Esophagus muscularis mucosa (tissue), 4 donors: ENCODE measurements at regions not wholly inside any gene's neighbourhood (a gene's known extent, or its start where the extent isn't known, plus 50 kb on each side); places are given as distances from the start of the nearest gene placed in this dataset.

ENCODE experiments used
- DNase-seq: peaks from one replicate; pipeline ENCODE4 v3.0.0-alpha.2; 2017; ENCODE audit errors: extremely low spot score
- H3K27ac ChIP-seq, 4 donors: fragments of 200-600 bp; sonication (generic); replicated peaks in 1 of 4; 1 replicate in 3 of 4; 2 replicates in 1 of 4; pipeline ENCODE4 v1.5.1; 2016 to 2019; ENCODE audit warnings: mild to moderate bottlenecking in 1 of 4
- H3K27me3 ChIP-seq, 4 donors: fragments of 200-600 bp; sonication (generic); one replicate each; pipeline versions ENCODE4 v1.5.1 to v1.6.0; 2016 to 2019
- H3K36me3 ChIP-seq, 4 donors: fragments of 200-600 bp; sonication (generic); one replicate each; pipeline ENCODE4 v1.5.1; 2016 to 2019
- H3K4me1 ChIP-seq, 4 donors: fragments of 200-600 bp; sonication (generic); one replicate each; pipeline ENCODE4 v1.5.1; 2016 to 2019
- H3K4me3 ChIP-seq, 4 donors: fragments of 200-600 bp; sonication (generic); 1 replicate in 2 of 4; 2 replicates in 2 of 4; pipeline ENCODE4 v1.5.1; 2016 to 2019; ENCODE audit warnings: mild to moderate bottlenecking in 4 of 4, moderate library complexity in 1 of 4
- H3K9me3 ChIP-seq, 4 donors: fragments of 200-600 bp; sonication (generic); 1 replicate in 3 of 4; 2 replicates in 1 of 4; pipeline ENCODE4 v1.5.1; 2016 to 2019
- EP300 ChIP-seq: sonication (generic); formaldehyde crosslinking; IDR thresholded peaks from one replicate; pipeline ENCODE4 v1.6.1; 2017; ENCODE audit warnings: antibody characterized with exemption
- POLR2A ChIP-seq: fragments of 450-650 bp; IDR thresholded peaks from one replicate; pipeline ENCODE4 v1.6.1; 2017; ENCODE audit warnings: antibody characterized with exemption, moderate library complexity, mild to moderate bottlenecking, low read depth
- POLR2AphosphoS5 ChIP-seq, 2 donors: sonication (generic); formaldehyde crosslinking; IDR thresholded peaks; one replicate each; pipeline ENCODE4 v1.6.1; 2017; ENCODE audit warnings: antibody characterized with exemption in 2 of 2
- WGBS: methylation state at CpG from one replicate; pipeline ENCODE4 v1.1.5; 2018; 5-methylcytosine and 5-hydroxymethylcytosine counted together
- intact Hi-C: fragments of 100-400 bp; cut with DNase I; formaldehyde crosslinking; loops from one replicate; pipeline ENCODE4 v1.15.1; 2023
- TF ChIP-seq, protein P1 (sequence below), 3 experiments: fragments of 200-600 bp in 2 of 3; fragments of 450-650 bp in 1 of 3; sonication (generic) in 2 of 3; IDR thresholded peaks; one replicate each; pipeline ENCODE4 v1.5.1; 2017 to 2019; ENCODE audit warnings: antibody characterized with exemption in 3 of 3, mild to moderate bottlenecking in 2 of 3, moderate library complexity in 1 of 3

DNA sequence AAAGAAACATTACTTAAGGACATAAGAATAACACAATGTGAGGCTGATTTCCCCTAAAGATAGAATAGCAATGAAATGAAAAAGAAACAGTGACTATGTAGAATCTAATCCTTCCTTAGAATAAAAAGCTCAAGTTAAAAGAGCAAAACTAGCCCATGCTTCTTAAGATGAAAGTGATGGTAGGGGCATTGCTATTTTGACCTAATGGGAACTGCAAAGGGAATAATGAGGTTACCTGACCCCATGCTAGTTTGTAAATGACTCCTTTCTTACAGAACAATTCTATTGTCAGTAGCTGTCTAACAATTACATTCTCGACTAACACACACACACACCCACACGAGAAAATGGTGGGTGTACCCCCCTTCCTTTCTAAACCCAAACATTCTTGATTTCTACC is 575.8 kb downstream of the CSNK1G3 start:
- H3K9me3 ChIP-seq: peaks cover 0 to 3% (median 0%) of the 10 kb centered on the region in 4 donors
- intact Hi-C loops: no loop called here
- no peak overlapping the region for H3K4me3 ChIP-seq
- no peaks in the 10 kb centered on the region for H3K4me1 ChIP-seq
- TF ChIP-seq POLR2AphosphoS5 (IDR thresholded peaks at IDR 0.05) (no peak), EP300 (no peak), POLR2A (no peak)
- TF ChIP-seq, protein P1, sequence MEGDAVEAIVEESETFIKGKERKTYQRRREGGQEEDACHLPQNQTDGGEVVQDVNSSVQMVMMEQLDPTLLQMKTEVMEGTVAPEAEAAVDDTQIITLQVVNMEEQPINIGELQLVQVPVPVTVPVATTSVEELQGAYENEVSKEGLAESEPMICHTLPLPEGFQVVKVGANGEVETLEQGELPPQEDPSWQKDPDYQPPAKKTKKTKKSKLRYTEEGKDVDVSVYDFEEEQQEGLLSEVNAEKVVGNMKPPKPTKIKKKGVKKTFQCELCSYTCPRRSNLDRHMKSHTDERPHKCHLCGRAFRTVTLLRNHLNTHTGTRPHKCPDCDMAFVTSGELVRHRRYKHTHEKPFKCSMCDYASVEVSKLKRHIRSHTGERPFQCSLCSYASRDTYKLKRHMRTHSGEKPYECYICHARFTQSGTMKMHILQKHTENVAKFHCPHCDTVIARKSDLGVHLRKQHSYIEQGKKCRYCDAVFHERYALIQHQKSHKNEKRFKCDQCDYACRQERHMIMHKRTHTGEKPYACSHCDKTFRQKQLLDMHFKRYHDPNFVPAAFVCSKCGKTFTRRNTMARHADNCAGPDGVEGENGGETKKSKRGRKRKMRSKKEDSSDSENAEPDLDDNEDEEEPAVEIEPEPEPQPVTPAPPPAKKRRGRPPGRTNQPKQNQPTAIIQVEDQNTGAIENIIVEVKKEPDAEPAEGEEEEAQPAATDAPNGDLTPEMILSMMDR (IDR thresholded peaks at IDR 0.05): no peak
- no peak for DNase-seq
- no peaks in the 10 kb centered on the region for H3K36me3 ChIP-seq
- WGBS: 88% methylated on average over 2 of the region's 2 CpGs
- H3K27me3 ChIP-seq: no peaks in the 10 kb centered on the region
- no peak overlapping the region for H3K27ac ChIP-seq

DNA sequence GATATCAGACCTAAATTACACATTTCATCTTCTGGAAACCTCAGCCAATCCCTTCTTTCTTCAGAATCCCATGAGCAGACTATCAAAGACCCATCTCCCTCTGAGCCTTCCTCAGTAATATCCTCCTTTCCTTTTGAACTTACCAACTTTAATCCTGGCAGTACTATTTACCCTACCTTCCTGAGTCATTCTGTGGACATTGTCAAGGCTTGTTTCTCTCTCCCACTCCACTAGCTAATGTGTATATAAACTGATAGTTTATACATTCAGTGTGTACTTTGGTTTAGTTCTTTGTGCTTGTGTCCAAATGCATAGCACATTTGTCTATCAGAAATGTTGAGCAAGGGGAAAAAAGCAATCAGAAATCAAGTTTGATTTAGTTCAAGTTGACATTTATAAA is 568.3 kb downstream of the CSNK1G3 start:
- Histone ChIP-seq H3K27ac (no peak overlapping the region), H3K4me1 (no peaks in the 10 kb centered on the region), H3K9me3 (no peaks in the 10 kb centered on the region), H3K4me3 (no peak overlapping the region), H3K36me3 (no peaks in the 10 kb centered on the region), H3K27me3 (no peaks in the 10 kb centered on the region)
- DNase-seq: no peak
- TF ChIP-seq EP300 (no peak), POLR2A (no peak), POLR2AphosphoS5 (IDR thresholded peaks at IDR 0.05) (no peak)
- TF ChIP-seq, protein P1 (IDR thresholded peaks at IDR 0.05): no peak
- intact Hi-C loops: no loop called here

DNA sequence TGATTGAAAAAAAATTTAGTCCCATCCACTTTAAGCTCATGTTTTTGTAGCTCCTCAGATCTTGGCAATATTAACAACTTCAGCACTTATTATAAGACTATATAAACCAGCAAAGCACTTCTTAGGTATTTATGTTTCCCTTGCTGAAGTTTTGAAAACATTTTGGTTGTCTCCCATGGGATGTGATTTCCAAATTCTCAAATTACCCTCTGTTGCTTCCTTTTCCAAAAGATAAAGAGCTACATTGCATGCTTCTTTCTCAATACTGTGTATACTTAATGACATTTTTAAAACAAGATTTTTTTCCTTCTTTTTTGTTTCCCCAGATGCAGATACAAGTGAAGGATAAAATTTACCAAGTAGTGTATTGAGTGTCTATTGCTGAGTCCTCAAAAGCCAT is 567.1 kb downstream of the CSNK1G3 start:
- TF ChIP-seq, protein P1 (IDR thresholded peaks at IDR 0.05): no peak
- TF ChIP-seq EP300: no peak
- TF ChIP-seq POLR2AphosphoS5 (IDR thresholded peaks at IDR 0.05): no peak
- TF ChIP-seq POLR2A: no peak
- H3K27ac ChIP-seq: no peak overlapping the region
- no peaks in the 10 kb centered on the region for H3K36me3 ChIP-seq
- no peaks in the 10 kb centered on the region for H3K4me1 ChIP-seq
- H3K4me3 ChIP-seq: no peak overlapping the region
- intact Hi-C loops: no loop called here
- no peaks in the 10 kb centered on the region for H3K27me3 ChIP-seq
- no peak for DNase-seq
- no peaks in the 10 kb centered on the region for H3K9me3 ChIP-seq

DNA sequence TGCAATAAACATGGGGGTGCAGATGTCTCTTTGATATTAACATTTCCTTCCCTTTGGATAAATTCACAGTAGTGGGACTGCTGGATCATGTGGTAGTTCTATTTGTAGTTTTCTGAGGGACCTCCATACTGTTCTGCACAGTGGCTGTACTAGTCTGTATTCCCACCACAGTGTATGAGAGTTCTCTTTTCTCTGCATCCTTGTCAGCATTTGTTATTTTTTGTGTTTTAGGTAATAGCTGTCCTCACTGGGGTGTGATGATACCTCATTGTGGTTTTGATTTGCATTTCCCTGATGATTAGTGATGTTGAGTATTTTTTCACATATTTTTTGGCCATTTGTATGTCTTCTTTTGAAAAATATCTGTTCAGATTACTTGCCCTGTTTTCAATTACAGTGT is 562.5 kb downstream of the CSNK1G3 start:
- DNase-seq: no peak
- Histone ChIP-seq H3K4me1 (no peaks in the 10 kb centered on the region), H3K4me3 (no peak overlapping the region), H3K27ac (no peak overlapping the region), H3K9me3 (no peaks in the 10 kb centered on the region), H3K27me3 (no peaks in the 10 kb centered on the region), H3K36me3 (no peaks in the 10 kb centered on the region)
- intact Hi-C loops: no loop called here
- TF ChIP-seq POLR2A: no peak
- TF ChIP-seq, protein P1 (IDR thresholded peaks at IDR 0.05): no peak
- no peak for TF ChIP-seq POLR2AphosphoS5 (IDR thresholded peaks at IDR 0.05)
- no peak for TF ChIP-seq EP300

DNA sequence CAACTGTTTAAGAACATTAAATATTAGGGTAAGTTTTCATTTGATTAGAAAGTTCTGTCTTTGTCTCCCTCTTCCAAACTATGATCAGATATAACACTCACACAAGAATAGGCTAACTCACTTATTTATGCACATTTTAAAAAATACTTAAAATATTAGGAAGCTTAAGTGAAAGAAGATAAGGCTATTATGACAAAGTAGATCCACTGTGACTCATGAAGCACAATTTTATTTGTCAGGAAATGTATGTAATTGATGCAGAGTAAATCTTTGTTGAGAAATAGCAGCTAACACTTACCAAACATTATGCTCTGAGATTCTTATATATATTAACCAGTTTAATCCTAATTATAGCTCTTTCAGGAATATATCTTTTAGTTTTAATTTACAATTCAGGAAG is 560.6 kb downstream of the CSNK1G3 start:
- no peak overlapping the region for H3K4me3 ChIP-seq
- no peak for DNase-seq
- intact Hi-C loops: no loop called here
- H3K27me3 ChIP-seq: no peaks in the 10 kb centered on the region
- no peaks in the 10 kb centered on the region for H3K9me3 ChIP-seq
- TF ChIP-seq POLR2AphosphoS5 (IDR thresholded peaks at IDR 0.05) (no peak), EP300 (no peak), POLR2A (no peak)
- TF ChIP-seq, protein P1 (IDR thresholded peaks at IDR 0.05): no peak
- no peaks in the 10 kb centered on the region for H3K4me1 ChIP-seq
- no peak overlapping the region for H3K27ac ChIP-seq
- H3K36me3 ChIP-seq: no peaks in the 10 kb centered on the region
